Psoas muscle (tissue), 7 donors: ENCODE measurements at regions not wholly inside any gene's neighbourhood (a gene's known extent, or its start where the extent isn't known, plus 50 kb on each side); places are given as distances from the start of the nearest gene placed in this dataset.

ENCODE experiments used
- ATAC-seq, 4 donors: fragments of 200-7000 bp; cut with Tn5 transposase; one replicate each; pipeline ENCODE4 v1.9.1; 2020; ENCODE audit warnings: moderate library complexity in 3 of 4, mild to moderate bottlenecking in 2 of 4
- DNase-seq, 2 donors: peaks; one replicate each; pipeline ENCODE4 v3.0.0-alpha.2; 2020
- H3K27ac ChIP-seq: fragments of 200-600 bp; one replicate; pipeline ENCODE4 v1.8.0; 2022
- H3K27me3 ChIP-seq, 3 donors: fragments of 200-600 bp in 1 of 3; one replicate each; pipeline versions ENCODE4 v1.6.1 to v1.8.0; 2013 to 2022; ENCODE audit warnings: low read length in 2 of 3, mild to moderate bottlenecking in 2 of 3, moderate library complexity in 1 of 3; ENCODE audit not compliant: insufficient read depth in 3 of 3
- H3K36me3 ChIP-seq, 2 donors: fragments of 200-600 bp in 1 of 2; one replicate each; pipeline versions ENCODE4 v1.6.1 to v1.8.0; 2013 to 2022; ENCODE audit warnings: low read depth in 1 of 2, mild to moderate bottlenecking in 1 of 2, moderate library complexity in 1 of 2; ENCODE audit not compliant: insufficient read depth in 1 of 2
- H3K4me1 ChIP-seq: fragments of 200-600 bp; one replicate; pipeline ENCODE4 v1.8.0; 2022
- H3K4me3 ChIP-seq: fragments of 200-600 bp; one replicate; pipeline ENCODE4 v1.8.0; 2022; ENCODE audit warnings: mild to moderate bottlenecking
- H3K9me3 ChIP-seq: fragments of 200-600 bp; one replicate; pipeline ENCODE4 v1.8.0; 2022
- WGBS, 3 donors: extraction: QIAGEN DNeasy Blood & Tissue Kit; methylation state at CpG; one replicate each; pipeline versions ENCODE4 v1.1.6 to v1.1.7; 2013; 5-methylcytosine and 5-hydroxymethylcytosine counted together
- intact Hi-C, 2 donors: fragments of 100-400 bp; cut with DNase I; formaldehyde crosslinking; loops; one replicate each; pipeline versions ENCODE4 v1.11.0 to v1.14.2; 2022
- TF ChIP-seq, protein P1 (sequence below): fragments of 200-600 bp; IDR thresholded peaks from one replicate; pipeline ENCODE4 v1.8.0; 2022; ENCODE audit warnings: antibody characterized with exemption
- donor health status: healthy with polysubstance abuse.
- donor health status: DM: no; HTN: no; CAD: no; lungs with moderate emphysema.
- donor health status: Bipolar disorder and iron deficiency.
- donor health status: healthy.
- donor health status: DM: yes; HTN: yes; CAD: no.
- donor health status: DM: no; HTN: no; CAD: no.
- donor health status: DM: yes; HTN: yes; CAD: no.

DNA sequence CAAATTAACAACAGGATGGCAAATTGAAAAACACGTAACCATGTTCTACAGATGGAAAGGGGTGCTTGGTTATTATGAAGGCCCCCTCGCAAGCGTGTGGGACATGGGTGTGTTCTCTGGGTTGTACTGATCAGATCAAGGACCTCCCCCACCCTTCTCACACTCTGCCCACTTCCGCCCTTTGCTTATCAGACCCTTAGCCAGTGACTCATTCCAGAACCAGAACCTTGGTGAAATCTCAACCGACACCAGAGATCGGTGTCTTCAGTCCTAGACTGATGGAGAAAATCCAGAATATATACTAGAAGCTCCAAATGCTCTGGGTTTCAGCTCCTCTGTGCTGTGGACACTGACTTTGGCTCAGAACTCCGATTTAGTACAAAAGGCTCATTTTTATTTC, 64.9 kb downstream of the PTTG1 start:
- no peaks in the 10 kb centered on the region for H3K36me3 ChIP-seq
- H3K4me1 ChIP-seq, result no peaks in the 10 kb centered on the region
- H3K27me3 ChIP-seq, result peaks cover 0 to 6% (median 0%) of the 10 kb centered on the region in 3 donors
- TF ChIP-seq, protein P1, sequence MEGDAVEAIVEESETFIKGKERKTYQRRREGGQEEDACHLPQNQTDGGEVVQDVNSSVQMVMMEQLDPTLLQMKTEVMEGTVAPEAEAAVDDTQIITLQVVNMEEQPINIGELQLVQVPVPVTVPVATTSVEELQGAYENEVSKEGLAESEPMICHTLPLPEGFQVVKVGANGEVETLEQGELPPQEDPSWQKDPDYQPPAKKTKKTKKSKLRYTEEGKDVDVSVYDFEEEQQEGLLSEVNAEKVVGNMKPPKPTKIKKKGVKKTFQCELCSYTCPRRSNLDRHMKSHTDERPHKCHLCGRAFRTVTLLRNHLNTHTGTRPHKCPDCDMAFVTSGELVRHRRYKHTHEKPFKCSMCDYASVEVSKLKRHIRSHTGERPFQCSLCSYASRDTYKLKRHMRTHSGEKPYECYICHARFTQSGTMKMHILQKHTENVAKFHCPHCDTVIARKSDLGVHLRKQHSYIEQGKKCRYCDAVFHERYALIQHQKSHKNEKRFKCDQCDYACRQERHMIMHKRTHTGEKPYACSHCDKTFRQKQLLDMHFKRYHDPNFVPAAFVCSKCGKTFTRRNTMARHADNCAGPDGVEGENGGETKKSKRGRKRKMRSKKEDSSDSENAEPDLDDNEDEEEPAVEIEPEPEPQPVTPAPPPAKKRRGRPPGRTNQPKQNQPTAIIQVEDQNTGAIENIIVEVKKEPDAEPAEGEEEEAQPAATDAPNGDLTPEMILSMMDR, result no peak
- intact Hi-C loops, result no loop called here
- ATAC-seq, result no peak
- H3K9me3 ChIP-seq, result no peaks in the 10 kb centered on the region
- no peak for DNase-seq
- no peak overlapping the region for H3K27ac ChIP-seq
- H3K4me3 ChIP-seq, result no peak overlapping the region
- 89 to 93% (median 93%) methylated on average over 7 of the region's 7 CpGs for WGBS, 3 donors

DNA sequence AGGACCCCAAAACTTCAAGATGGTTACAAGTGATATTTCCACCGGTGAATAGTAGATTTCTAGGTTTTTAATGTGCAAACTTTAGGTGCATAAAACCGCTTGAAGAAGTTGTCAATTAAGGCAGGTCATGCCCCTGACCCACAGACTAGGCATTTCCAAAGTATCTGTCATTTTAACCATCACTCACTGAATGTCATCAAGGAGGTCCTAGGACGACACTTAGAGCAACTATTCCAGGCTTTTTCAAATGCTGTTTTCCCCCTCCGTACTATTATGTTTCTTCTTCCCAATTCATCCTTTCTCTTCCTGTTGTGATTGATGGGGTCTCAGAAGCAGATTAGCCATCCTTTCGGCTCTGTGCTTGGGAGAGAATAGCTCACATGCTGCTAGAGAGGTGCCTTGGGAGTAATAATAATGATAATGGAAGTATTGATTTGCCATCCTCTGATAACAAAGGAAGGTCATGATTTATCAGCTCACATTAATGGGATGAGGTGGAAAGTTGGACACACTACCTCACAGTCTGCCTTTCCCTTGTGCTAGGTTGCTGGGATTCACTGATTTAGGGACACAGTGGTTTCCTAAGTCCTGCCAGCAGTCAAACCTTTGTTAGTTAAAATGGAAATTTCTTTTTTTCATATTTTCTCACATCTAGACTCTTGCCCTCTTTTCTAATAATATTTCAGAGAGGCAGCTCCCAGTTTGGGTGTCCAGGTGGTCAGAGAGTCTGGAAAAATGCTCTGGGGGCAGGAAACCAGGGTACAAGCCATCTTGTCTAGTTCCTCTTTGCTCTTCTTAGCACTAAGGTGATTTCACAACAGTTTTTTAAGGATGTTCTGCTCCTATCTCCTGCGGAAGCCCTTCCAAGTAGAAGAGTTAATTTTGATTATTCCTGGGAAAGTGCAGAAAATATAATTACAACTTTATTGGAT, 67.0 kb downstream of the PTTG1 start:
- Histone ChIP-seq H3K27me3 (peaks cover 0 to 6% (median 0%) of the 10 kb centered on the region in 3 donors), H3K4me3 (no peak overlapping the region), H3K4me1 (no peaks in the 10 kb centered on the region), H3K27ac (no peak overlapping the region), H3K9me3 (no peaks in the 10 kb centered on the region), H3K36me3 (no peaks in the 10 kb centered on the region)
- intact Hi-C loops, result no loop called here
- WGBS, 3 donors, result 61% methylated on average over 6 of the region's 6 CpGs
- DNase-seq (no peak), ATAC-seq (no peak)
- TF ChIP-seq, protein P1, result no peak

DNA sequence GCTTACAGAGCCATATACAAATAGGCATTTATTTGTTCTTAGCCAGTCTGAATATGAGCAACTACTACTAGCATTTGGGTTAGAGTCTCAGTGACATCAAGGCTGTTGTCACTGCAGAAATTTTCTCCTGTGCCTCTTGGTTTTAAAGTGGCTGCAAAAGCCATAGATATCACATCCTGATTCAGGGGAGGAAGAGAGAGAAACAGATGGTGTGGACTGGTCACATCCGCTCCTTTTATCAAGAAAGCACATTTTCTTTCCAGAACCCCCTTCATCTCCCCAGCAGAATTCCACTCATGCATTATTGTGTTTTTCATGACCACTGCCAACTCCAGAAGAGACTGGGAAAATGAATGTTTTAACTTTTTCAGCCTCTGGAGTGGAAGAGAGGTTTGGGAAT, 69.8 kb downstream of the PTTG1 start:
- no peak overlapping the region for H3K27ac ChIP-seq
- no peaks in the 10 kb centered on the region for H3K9me3 ChIP-seq
- no peaks in the 10 kb centered on the region for H3K27me3 ChIP-seq
- H3K4me1 ChIP-seq, result no peaks in the 10 kb centered on the region
- TF ChIP-seq, protein P1, result no peak
- no peak overlapping the region for H3K4me3 ChIP-seq
- ATAC-seq (no peak), DNase-seq (no peak)
- intact Hi-C loops, result no loop called here
- H3K36me3 ChIP-seq, result no peaks in the 10 kb centered on the region
- 76 to 88% (median 85%) methylated on average over 1 of the region's 1 CpG for WGBS, 3 donors

DNA sequence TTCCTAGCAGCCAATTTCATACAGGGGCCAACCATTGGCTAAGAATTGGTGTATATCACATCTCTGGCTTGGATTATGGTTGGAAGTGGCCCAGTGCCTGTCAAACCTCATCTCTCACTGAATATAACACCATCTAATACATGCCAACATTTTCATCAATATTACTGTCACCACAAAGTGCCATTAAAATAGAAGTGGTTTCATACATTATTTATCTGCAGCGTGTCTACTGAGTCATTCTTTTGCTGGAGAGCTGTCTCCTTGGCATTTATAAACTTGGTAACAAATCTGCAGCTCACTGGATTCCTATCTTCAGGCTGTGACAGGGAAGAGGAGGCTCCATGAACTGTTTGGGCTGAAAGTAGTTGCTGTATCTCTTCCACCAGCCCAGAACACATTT, 70.9 kb downstream of the PTTG1 start:
- intact Hi-C loops, result no loop called here
- WGBS, 3 donors, result 61 to 87% (median 66%) methylated on average over 1 of the region's 1 CpG
- ATAC-seq (no peak), DNase-seq (no peak)
- Histone ChIP-seq H3K9me3 (no peaks in the 10 kb centered on the region), H3K36me3 (no peaks in the 10 kb centered on the region), H3K27ac (no peak overlapping the region), H3K27me3 (no peaks in the 10 kb centered on the region), H3K4me1 (no peaks in the 10 kb centered on the region), H3K4me3 (no peak overlapping the region)
- TF ChIP-seq, protein P1, result no peak
